Suppressor macrophage treated with lipopolysaccharide for 4 hours (primary cell): ENCODE measurements at regions not wholly inside any gene's neighbourhood (a gene's known extent, or its start where the extent isn't known, plus 50 kb on each side); places are given as distances from the start of the nearest gene placed in this dataset.

Experiments
- DNase-seq: peaks from one replicate; pipeline ENCODE4 v3.0.0-alpha.2; 2020

GRCh38 chr2:216808805-216809425, 50.9 kb downstream of the TNP1 start:
- no peak for DNase-seq

GRCh38 chr2:216807857-216808272, 52.0 kb downstream of the TNP1 start:
- no peak for DNase-seq

- no peak for DNase-seq
These were observed 55.2 kb downstream of the TNP1 start for GRCh38 chr2:216804357-216805350.

GRCh38 chr2:216803791-216804190, 56.1 kb downstream of the TNP1 start:
- DNase-seq: no peak

GRCh38 chr2:216802516-216803215, 57.2 kb downstream of the TNP1 start:
- no peak for DNase-seq

GRCh38 chr2:216800836-216801235, 59.0 kb downstream of the TNP1 start:
- no peak for DNase-seq

GRCh38 chr2:216799873-216800431, 59.9 kb downstream of the TNP1 start:
- DNase-seq: no peak

GRCh38 chr2:216796115-216796840, 63.6 kb downstream of the TNP1 start:
- no peak for DNase-seq

- DNase-seq: no peak
These were observed 66.5 kb downstream of the TNP1 start for GRCh38 chr2:216793386-216793785.

- peak; percentile 18 for DNase-seq
These were observed 67.4 kb downstream of the TNP1 start for GRCh38 chr2:216792222-216793021.

- no peak for DNase-seq
These were observed 68.6 kb downstream of the TNP1 start for GRCh38 chr2:216791303-216791702.

GRCh38 chr2:216789081-216789480, 70.8 kb downstream of the TNP1 start:
- DNase-seq: no peak

GRCh38 chr2:216787851-216788540, 71.9 kb downstream of the TNP1 start:
- no peak for DNase-seq

GRCh38 chr2:216786676-216787075, 73.2 kb downstream of the TNP1 start:
- no peak for DNase-seq

- no peak for DNase-seq
These were observed 75.4 kb downstream of the TNP1 start for GRCh38 chr2:216784456-216784855.

- DNase-seq: no peak
These were observed 78.2 kb downstream of the TNP1 start for GRCh38 chr2:216781709-216782108.

GRCh38 chr2:216780843-216781242, 79.0 kb downstream of the TNP1 start:
- no peak for DNase-seq

GRCh38 chr2:216777637-216778273, 82.1 kb downstream of the TNP1 start:
- peak; percentile 78 for DNase-seq

GRCh38 chr2:216776066-216776850, 80.9 kb upstream of the IGFBP5 start:
- no peak for DNase-seq

- peak; percentile 1 for DNase-seq
These were observed 79.7 kb upstream of the IGFBP5 start for GRCh38 chr2:216775043-216775453.
